Left lung (tissue), 4 donors: ENCODE measurements at regions not wholly inside any gene's neighbourhood (a gene's known extent, or its start where the extent isn't known, plus 50 kb on each side); places are given as distances from the start of the nearest gene placed in this dataset.
A peak's percentile ranks its signal among the peaks of the same experiment; 100 is the strongest.

Experiments used
- ATAC-seq: fragments of 200-7000 bp; cut with Tn5 transposase; one replicate; pipeline ENCODE4 v1.9.1; 2020; ENCODE audit warnings: moderate library complexity
- DNase-seq, 4 donors: peaks; one replicate each; pipeline ENCODE4 v3.0.0-alpha.2; 2013 to 2020
- H3K27ac ChIP-seq, 2 donors: fragments of 200-600 bp; sonication (generic) in 1 of 2; one replicate each; pipeline versions ENCODE4 v1.5.0 to v1.8.0; 2020 to 2021
- H3K27me3 ChIP-seq, 2 donors: fragments of 200-600 bp; sonication (generic) in 1 of 2; one replicate each; pipeline versions ENCODE4 v1.5.0 to v1.8.0; 2020 to 2021
- H3K36me3 ChIP-seq, 2 donors: fragments of 200-600 bp; sonication (generic) in 1 of 2; one replicate each; pipeline versions ENCODE4 v1.5.0 to v1.8.0; 2020 to 2021
- H3K4me1 ChIP-seq, 2 donors: fragments of 200-600 bp; one replicate each; pipeline ENCODE4 v1.8.0; 2021
- H3K4me3 ChIP-seq, 2 donors: fragments of 200-600 bp; sonication (generic) in 1 of 2; one replicate each; pipeline versions ENCODE4 v1.5.0 to v1.8.0; 2020 to 2021; ENCODE audit warnings: mild to moderate bottlenecking in 1 of 2
- H3K9me3 ChIP-seq, 2 donors: fragments of 200-600 bp; sonication (generic) in 1 of 2; one replicate each; pipeline versions ENCODE4 v1.5.0 to v1.8.0; 2020 to 2021
- intact Hi-C, 2 donors: fragments of 100-400 bp; cut with DNase I; formaldehyde crosslinking; loops; one replicate each; pipeline versions ENCODE4 v1.11.2 to v1.14.2; 2022
- TF ChIP-seq, protein P1 (sequence below), 2 donors: fragments of 200-600 bp; sonication (generic) in 1 of 2; IDR thresholded peaks; one replicate each; pipeline versions ENCODE4 v1.5.0 to v1.8.0; 2021; ENCODE audit warnings: antibody characterized with exemption in 2 of 2
- donor health status: DM: no; HTN: yes; CAD: no.
- donor health status: DM: no; HTN: no; CAD: no.

DNA sequence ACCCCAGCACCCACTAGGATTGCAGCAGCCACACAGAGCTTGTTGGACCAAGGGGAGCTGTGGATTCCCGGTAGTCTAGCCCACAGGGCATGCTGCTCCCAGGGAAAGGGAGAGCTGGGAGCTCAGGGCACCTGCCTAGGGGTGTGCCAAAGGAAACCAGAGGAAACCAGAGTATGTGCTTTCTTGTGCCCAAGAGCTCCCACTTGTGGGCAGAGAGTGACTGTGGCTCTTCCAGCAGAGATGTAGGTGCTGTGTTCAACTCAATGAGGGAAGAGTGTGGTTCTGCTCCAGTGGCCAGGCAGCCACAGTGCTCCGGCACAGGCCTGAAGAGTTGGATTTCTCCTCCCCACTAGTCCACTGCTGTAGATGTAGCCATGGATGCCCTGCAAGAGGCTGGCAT, 1050.0 kb upstream of the INTU start:
- Histone ChIP-seq H3K27ac (no peak overlapping the region), H3K9me3 (peaks cover 0 to 11% of the 10 kb centered on the region in 2 donors), H3K36me3 (no peaks in the 10 kb centered on the region), H3K4me1 (no peaks in the 10 kb centered on the region), H3K4me3 (no peak overlapping the region), H3K27me3 (no peaks in the 10 kb centered on the region)
- TF ChIP-seq, protein P1, sequence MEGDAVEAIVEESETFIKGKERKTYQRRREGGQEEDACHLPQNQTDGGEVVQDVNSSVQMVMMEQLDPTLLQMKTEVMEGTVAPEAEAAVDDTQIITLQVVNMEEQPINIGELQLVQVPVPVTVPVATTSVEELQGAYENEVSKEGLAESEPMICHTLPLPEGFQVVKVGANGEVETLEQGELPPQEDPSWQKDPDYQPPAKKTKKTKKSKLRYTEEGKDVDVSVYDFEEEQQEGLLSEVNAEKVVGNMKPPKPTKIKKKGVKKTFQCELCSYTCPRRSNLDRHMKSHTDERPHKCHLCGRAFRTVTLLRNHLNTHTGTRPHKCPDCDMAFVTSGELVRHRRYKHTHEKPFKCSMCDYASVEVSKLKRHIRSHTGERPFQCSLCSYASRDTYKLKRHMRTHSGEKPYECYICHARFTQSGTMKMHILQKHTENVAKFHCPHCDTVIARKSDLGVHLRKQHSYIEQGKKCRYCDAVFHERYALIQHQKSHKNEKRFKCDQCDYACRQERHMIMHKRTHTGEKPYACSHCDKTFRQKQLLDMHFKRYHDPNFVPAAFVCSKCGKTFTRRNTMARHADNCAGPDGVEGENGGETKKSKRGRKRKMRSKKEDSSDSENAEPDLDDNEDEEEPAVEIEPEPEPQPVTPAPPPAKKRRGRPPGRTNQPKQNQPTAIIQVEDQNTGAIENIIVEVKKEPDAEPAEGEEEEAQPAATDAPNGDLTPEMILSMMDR (IDR thresholded peaks at IDR 0.05) = no peak
- peak in 1 of 4 donors; percentile 24 for DNase-seq
- intact Hi-C loops = no loop called here
- ATAC-seq = peak; percentile 30

DNA sequence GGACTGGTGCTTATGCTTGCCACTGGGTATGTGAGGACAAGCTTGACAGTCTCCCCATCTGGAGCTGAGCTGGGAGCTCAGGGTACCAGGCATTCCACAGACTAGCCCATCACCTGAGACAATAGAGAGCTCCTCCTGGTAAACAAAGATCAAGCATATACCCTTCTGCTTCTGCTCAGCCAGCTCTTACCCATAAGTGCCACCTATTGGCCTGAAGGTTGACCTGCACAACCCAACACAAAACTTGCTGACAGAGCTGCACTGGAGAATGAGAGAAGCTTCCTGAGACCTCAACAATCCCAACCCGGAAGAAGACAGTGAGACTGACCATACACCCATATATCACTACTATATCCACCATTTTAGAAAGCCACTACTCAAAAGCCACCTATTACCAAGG, 1049.2 kb upstream of the INTU start:
- peaks cover 0 to 11% of the 10 kb centered on the region in 2 donors for H3K9me3 ChIP-seq
- H3K4me3 ChIP-seq = no peak overlapping the region
- H3K36me3 ChIP-seq = no peaks in the 10 kb centered on the region
- intact Hi-C loops = no loop called here
- TF ChIP-seq, protein P1 (IDR thresholded peaks at IDR 0.05) = peak in 1 of 2 donors; percentile 14
- ATAC-seq (peak; percentile 50), DNase-seq (no peak)
- H3K27ac ChIP-seq = no peak overlapping the region
- H3K27me3 ChIP-seq = no peaks in the 10 kb centered on the region
- H3K4me1 ChIP-seq = no peaks in the 10 kb centered on the region

DNA sequence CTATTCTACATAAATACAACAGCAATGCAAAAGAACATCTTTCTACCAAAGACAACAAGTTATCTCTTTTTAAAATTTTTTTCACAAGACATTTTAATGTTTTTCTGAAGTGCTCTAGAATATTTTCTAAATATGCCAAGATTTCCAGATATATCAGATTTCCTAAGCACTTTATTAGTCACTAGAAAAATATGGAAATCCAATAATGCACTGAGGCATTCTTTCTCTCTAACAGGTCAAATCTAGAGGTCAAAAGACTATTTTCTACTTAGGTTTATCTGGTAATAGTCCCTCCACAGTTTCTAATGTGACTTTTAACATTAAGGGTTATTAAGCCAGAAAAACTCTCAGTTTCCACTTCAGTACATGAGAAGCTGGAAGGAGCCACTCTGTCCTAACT, 1041.2 kb upstream of the INTU start:
- intact Hi-C loops = no loop called here
- no peak overlapping the region for H3K27ac ChIP-seq
- TF ChIP-seq, protein P1 (IDR thresholded peaks at IDR 0.05) = no peak
- ATAC-seq = no peak
- DNase-seq = no peak
- no peak overlapping the region for H3K4me3 ChIP-seq
- H3K4me1 ChIP-seq = no peaks in the 10 kb centered on the region
- H3K9me3 ChIP-seq = peaks cover 0 to 3% of the 10 kb centered on the region in 2 donors
- no peaks in the 10 kb centered on the region for H3K36me3 ChIP-seq
- no peaks in the 10 kb centered on the region for H3K27me3 ChIP-seq

DNA sequence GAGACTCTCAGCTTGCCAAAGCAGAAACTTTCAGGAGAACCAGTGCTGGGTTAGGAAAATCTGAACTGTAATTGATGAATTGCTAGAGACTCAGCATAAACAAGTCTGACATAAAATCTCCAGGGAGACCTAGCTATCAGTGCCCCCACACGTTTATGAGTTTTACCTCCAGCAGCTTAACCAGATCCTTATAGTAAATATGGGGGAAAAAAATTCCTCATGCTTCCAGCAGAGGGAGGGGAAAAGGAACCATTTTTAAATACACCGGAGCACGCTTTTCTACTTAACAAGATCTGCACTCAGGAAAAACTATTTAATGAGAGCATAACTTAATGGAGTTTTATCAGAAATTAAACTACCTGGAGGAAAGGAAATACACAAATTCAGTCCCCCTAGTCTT, 1040.7 kb upstream of the INTU start:
- Histone ChIP-seq H3K27ac (no peak overlapping the region), H3K9me3 (peaks cover 0 to 3% of the 10 kb centered on the region in 2 donors), H3K27me3 (no peaks in the 10 kb centered on the region), H3K4me3 (no peak overlapping the region), H3K4me1 (no peaks in the 10 kb centered on the region), H3K36me3 (no peaks in the 10 kb centered on the region)
- ATAC-seq (peak; percentile 66), DNase-seq (peak in 1 of 4 donors; percentile 7)
- TF ChIP-seq, protein P1 (IDR thresholded peaks at IDR 0.05) = peak in 1 of 2 donors; percentile 18
- intact Hi-C loops = no loop called here

DNA sequence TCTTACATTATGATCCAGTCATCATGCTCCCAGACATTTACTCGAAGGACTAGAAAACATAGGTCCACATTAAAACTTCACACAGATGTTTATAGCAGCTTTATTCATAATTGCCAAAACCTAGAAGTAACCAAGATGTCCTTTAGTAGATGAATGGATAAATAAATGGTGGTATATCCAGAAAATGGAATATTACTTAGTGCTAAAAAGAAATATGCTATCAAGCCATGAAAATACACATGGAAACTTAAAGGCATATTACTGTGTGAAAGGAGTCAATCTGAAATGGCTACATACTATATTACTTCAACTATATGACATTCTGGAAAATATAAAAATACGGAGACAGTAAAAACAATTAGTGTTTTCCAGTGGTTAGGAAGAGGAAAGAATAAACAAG, 1039.1 kb upstream of the INTU start:
- peaks cover 0 to 3% of the 10 kb centered on the region in 2 donors for H3K9me3 ChIP-seq
- ATAC-seq = no peak
- intact Hi-C loops = no loop called here

More for the DNA sequence above, 1039.1 kb upstream of the INTU start:
- TF ChIP-seq, protein P1 (IDR thresholded peaks at IDR 0.05) = no peak
- no peak overlapping the region for H3K27ac ChIP-seq
- no peaks in the 10 kb centered on the region for H3K4me1 ChIP-seq
- no peak for DNase-seq
- H3K4me3 ChIP-seq = no peak overlapping the region
- H3K27me3 ChIP-seq = no peaks in the 10 kb centered on the region
- no peaks in the 10 kb centered on the region for H3K36me3 ChIP-seq
